Posterior cingulate gyrus (tissue), 11 donors: ENCODE measurements at regions not wholly inside any gene's neighbourhood (a gene's known extent, or its start where the extent isn't known, plus 50 kb on each side); places are given as distances from the start of the nearest gene placed in this dataset.
A peak's percentile ranks its signal among the peaks of the same experiment; 100 is the strongest.

Source experiments
- DNase-seq, 10 donors: peaks; one replicate each; pipeline versions ENCODE4 v3.0.0 to v3.0.0-alpha.2; 2020 to 2021; ENCODE audit warnings: mixed read lengths in 3 of 10
- intact Hi-C: fragments of 100-400 bp; cut with DNase I; formaldehyde crosslinking; loops from one replicate; pipeline ENCODE4 v1.15.1; 2023

GRCh38 chr18:40670668-40671375 is 1284.2 kb upstream of the PIK3C3 start:
- intact Hi-C loops, result no loop called here
- no peak for DNase-seq

- peak in 2 of 10 donors; percentile 44 to 62 for DNase-seq
- intact Hi-C loops, result no loop called here
Measured at GRCh38 chr18:40662898-40663437, 1292.1 kb upstream of the PIK3C3 start.

GRCh38 chr18:40653682-40654081 is 1301.4 kb upstream of the PIK3C3 start:
- DNase-seq, result no peak
- intact Hi-C loops, result no loop called here

- no peak for DNase-seq
- intact Hi-C loops, result no loop called here
Measured at GRCh38 chr18:40652321-40652720, 1302.7 kb upstream of the PIK3C3 start.

GRCh38 chr18:40651163-40651562 is 1303.9 kb upstream of the PIK3C3 start:
- intact Hi-C loops, result no loop called here
- no peak for DNase-seq

GRCh38 chr18:40642692-40643229 is 1312.3 kb upstream of the PIK3C3 start:
- no peak for DNase-seq
- intact Hi-C loops, result no loop called here

GRCh38 chr18:40631319-40631718 is 1323.7 kb upstream of the PIK3C3 start:
- DNase-seq, result no peak
- intact Hi-C loops, result no loop called here

- intact Hi-C loops, result no loop called here
- DNase-seq, result no peak
Measured at GRCh38 chr18:40630496-40630895, 1324.5 kb upstream of the PIK3C3 start.

- DNase-seq, result no peak
- intact Hi-C loops, result no loop called here
Measured at GRCh38 chr18:40624959-40625358, 1330.1 kb upstream of the PIK3C3 start.

- intact Hi-C loops, result no loop called here
- DNase-seq, result no peak
Measured at GRCh38 chr18:40613721-40614120, 1341.3 kb upstream of the PIK3C3 start.

GRCh38 chr18:40612356-40612755 is 1342.7 kb upstream of the PIK3C3 start:
- intact Hi-C loops, result no loop called here
- no peak for DNase-seq

GRCh38 chr18:40608226-40608625 is 1346.8 kb upstream of the PIK3C3 start:
- intact Hi-C loops, result no loop called here
- DNase-seq, result no peak

GRCh38 chr18:40607542-40608148 is 1347.4 kb upstream of the PIK3C3 start:
- intact Hi-C loops, result no loop called here
- DNase-seq, result no peak

- no peak for DNase-seq
- intact Hi-C loops, result no loop called here
Measured at GRCh38 chr18:40606996-40607395, 1348.0 kb upstream of the PIK3C3 start.

GRCh38 chr18:40583671-40584070 is 1371.4 kb upstream of the PIK3C3 start:
- DNase-seq, result peak in 2 of 10 donors; percentile 59
- intact Hi-C loops, result no loop called here

- intact Hi-C loops, result no loop called here
- no peak for DNase-seq
Measured at GRCh38 chr18:40582105-40582504, 1372.9 kb upstream of the PIK3C3 start.

- DNase-seq, result no peak
- intact Hi-C loops, result no loop called here
Measured at GRCh38 chr18:40577981-40578365, 1377.1 kb upstream of the PIK3C3 start.

GRCh38 chr18:40577239-40577980 is 1377.6 kb upstream of the PIK3C3 start:
- DNase-seq, result peak in 1 of 10 donors; percentile 47
- intact Hi-C loops, result no loop called here

- intact Hi-C loops, result no loop called here
- DNase-seq, result no peak
Measured at GRCh38 chr18:40576507-40577115, 1378.4 kb upstream of the PIK3C3 start.

GRCh38 chr18:40570615-40571014 is 1384.4 kb upstream of the PIK3C3 start:
- intact Hi-C loops, result no loop called here

GRCh38 chr18:40569605-40570004 is 1385.4 kb upstream of the PIK3C3 start:
- intact Hi-C loops, result no loop called here
- no peak for DNase-seq

More at GRCh38 chr18:40570615-40571014, 1384.4 kb upstream of the PIK3C3 start:
- no peak for DNase-seq
